Smooth muscle cell (in vitro differentiated cells): ENCODE measurements at regions not wholly inside any gene's neighbourhood (a gene's known extent, or its start where the extent isn't known, plus 50 kb on each side); places are given as distances from the start of the nearest gene placed in this dataset.

Experiments
- DNase-seq: peaks from one replicate; lab custom pipeline; 2025; ENCODE audit not compliant: unreplicated experiment; lab: John Stamatoyannopoulos, UW
- H2AFZ ChIP-seq: fragments of 200-600 bp; sonication (generic); 2 replicates; pipeline ENCODE4 v1.6.0; 2016; ENCODE audit warnings: antibody characterized with exemption, low read depth, mild to moderate bottlenecking
- H3F3A ChIP-seq: fragments of 200-600 bp; sonication (generic); 2 replicates; pipeline ENCODE4 v1.6.0; 2017; ENCODE audit warnings: antibody characterized with exemption, low read depth
- H3K27ac ChIP-seq: fragments of 200-600 bp; sonication (generic); 2 replicates; pipeline ENCODE4 v1.5.1; 2016; ENCODE audit warnings: low read depth, mild to moderate bottlenecking
- H3K27me3 ChIP-seq: fragments of 200-600 bp; sonication (generic); 2 replicates; pipeline ENCODE4 v1.6.1; 2016; ENCODE audit warnings: low read depth, mild to moderate bottlenecking
- H3K36me3 ChIP-seq: fragments of 200-600 bp; sonication (generic); 2 replicates; pipeline ENCODE4 v1.5.1; 2016; ENCODE audit warnings: low read depth
- H3K4me1 ChIP-seq: fragments of 200-600 bp; sonication (generic); 2 replicates; pipeline ENCODE4 v1.5.1; 2016; ENCODE audit warnings: low read depth
- H3K4me2 ChIP-seq: fragments of 200-600 bp; sonication (generic); 2 replicates; pipeline ENCODE4 v1.6.0; 2016; ENCODE audit warnings: mild to moderate bottlenecking
- H3K4me3 ChIP-seq: fragments of 200-600 bp; sonication (generic); 2 replicates; pipeline ENCODE4 v1.5.1; 2016; ENCODE audit warnings: mild to moderate bottlenecking
- H3K79me2 ChIP-seq: fragments of 200-600 bp; sonication (generic); 2 replicates; pipeline ENCODE4 v1.6.0; 2016; ENCODE audit warnings: low read depth, mild to moderate bottlenecking
- H3K9ac ChIP-seq: fragments of 200-600 bp; sonication (generic); 2 replicates; pipeline ENCODE4 v1.6.0; 2016; ENCODE audit warnings: low read depth
- H3K9me3 ChIP-seq: fragments of 200-600 bp; sonication (generic); replicated peaks from 2 replicates; pipeline ENCODE4 v1.5.1; 2016; ENCODE audit warnings: low read depth
- H4K20me1 ChIP-seq: fragments of 200-600 bp; sonication (generic); 2 replicates; pipeline ENCODE4 v1.6.0; 2016; ENCODE audit warnings: low read depth
- CTCF ChIP-seq: fragments of 200-600 bp; sonication (generic); IDR thresholded peaks from 2 replicates; pipeline ENCODE4 v1.5.1; 2017; ENCODE audit warnings: borderline replicate concordance, mild to moderate bottlenecking, antibody characterized with exemption; ENCODE audit not compliant: insufficient read depth, poor library complexity, severe bottlenecking
- WGBS: methylation state at CpG from one replicate; pipeline ENCODE4 v1.1.7; 2016; ENCODE audit warnings: low lambda C conversion rate; 5-methylcytosine and 5-hydroxymethylcytosine counted together

- Histone ChIP-seq H3K79me2 (no peaks in the 10 kb centered on the region), H4K20me1 (no peaks in the 10 kb centered on the region), H3F3A (no peaks in the 10 kb centered on the region), H3K4me2 (no peak overlapping the region), H3K9me3 (no peaks in the 10 kb centered on the region), H3K9ac (no peak overlapping the region), H3K27me3 (no peaks in the 10 kb centered on the region), H3K4me1 (peaks cover 11% of the 10 kb centered on the region), H3K36me3 (no peaks in the 10 kb centered on the region), H3K4me3 (no peak overlapping the region), H2AFZ (no peak overlapping the region), H3K27ac (no peak overlapping the region)
- TF ChIP-seq CTCF = no peak
- no peak for DNase-seq
- WGBS = 80% methylated on average over 3 of the region's 3 CpGs
Observed at GRCh38 chr1:102083192-102083591, 86.5 kb upstream of the OLFM3 start.

- H3K9ac ChIP-seq = no peak overlapping the region
- no peaks in the 10 kb centered on the region for H3K4me1 ChIP-seq
- no peaks in the 10 kb centered on the region for H3K27me3 ChIP-seq
- no peak overlapping the region for H3K4me3 ChIP-seq
- H2AFZ ChIP-seq = no peak overlapping the region
- no peaks in the 10 kb centered on the region for H3K36me3 ChIP-seq
- no peaks in the 10 kb centered on the region for H3K79me2 ChIP-seq
- DNase-seq = no peak
- no peaks in the 10 kb centered on the region for H3F3A ChIP-seq
- no peaks in the 10 kb centered on the region for H3K9me3 ChIP-seq
- no peak overlapping the region for H3K27ac ChIP-seq
- TF ChIP-seq CTCF = no peak
- H4K20me1 ChIP-seq = no peaks in the 10 kb centered on the region
- no peak overlapping the region for H3K4me2 ChIP-seq
Observed at GRCh38 chr1:102074874-102075273, 78.1 kb upstream of the OLFM3 start.

GRCh38 chr1:102071451-102071850 lies 74.7 kb upstream of the OLFM3 start:
- Histone ChIP-seq H3K4me3 (no peak overlapping the region), H3K27ac (no peak overlapping the region), H4K20me1 (no peaks in the 10 kb centered on the region), H3K4me1 (no peaks in the 10 kb centered on the region), H3K36me3 (no peaks in the 10 kb centered on the region), H3K79me2 (no peaks in the 10 kb centered on the region), H3K4me2 (no peak overlapping the region), H2AFZ (no peak overlapping the region), H3F3A (no peaks in the 10 kb centered on the region), H3K27me3 (no peaks in the 10 kb centered on the region), H3K9ac (no peak overlapping the region), H3K9me3 (no peaks in the 10 kb centered on the region)
- no peak for TF ChIP-seq CTCF
- DNase-seq = no peak

- no peaks in the 10 kb centered on the region for H3K4me1 ChIP-seq
- H3K4me3 ChIP-seq = no peak overlapping the region
- WGBS = 78% methylated on average over 1 of the region's 1 CpG
- H3K79me2 ChIP-seq = no peaks in the 10 kb centered on the region
- H3K36me3 ChIP-seq = no peaks in the 10 kb centered on the region
- H3K4me2 ChIP-seq = no peak overlapping the region
- H3F3A ChIP-seq = no peaks in the 10 kb centered on the region
- no peak overlapping the region for H3K9ac ChIP-seq
- no peaks in the 10 kb centered on the region for H3K27me3 ChIP-seq
- DNase-seq = no peak
- H3K27ac ChIP-seq = no peak overlapping the region
- H3K9me3 ChIP-seq = no peaks in the 10 kb centered on the region
- H4K20me1 ChIP-seq = no peaks in the 10 kb centered on the region
- no peak overlapping the region for H2AFZ ChIP-seq
- TF ChIP-seq CTCF = no peak
Observed at GRCh38 chr1:102050556-102050955, 53.8 kb upstream of the OLFM3 start.
